Endothelial cell of umbilical vein (primary cell): ENCODE measurements at regions not wholly inside any gene's neighbourhood (a gene's known extent, or its start where the extent isn't known, plus 50 kb on each side); places are given as distances from the start of the nearest gene placed in this dataset.

Experiments
- EZH2 ChIP-seq: IDR thresholded peaks from 2 replicates; pipeline ENCODE4 v1.6.1; 2012; ENCODE audit warnings: borderline replicate concordance, low read depth, mild to moderate bottlenecking, moderate library complexity, low read length, inconsistent platforms; ENCODE audit not compliant: severe bottlenecking
- GATA2 ChIP-seq: IDR thresholded peaks from 2 replicates; pipeline ENCODE4 v1.7.0; 2011; ENCODE audit warnings: low read depth, mild to moderate bottlenecking, moderate library complexity, mixed read lengths, low read length; ENCODE audit not compliant: insufficient read length, insufficient read depth
- JUN ChIP-seq: IDR thresholded peaks from 2 replicates; pipeline ENCODE4 v1.6.1; 2011; ENCODE audit warnings: borderline replicate concordance, low read depth; ENCODE audit not compliant: insufficient read length, insufficient read depth
- MYC ChIP-seq: IDR thresholded peaks from one replicate; pipeline ENCODE4 v1.6.1; 2011; ENCODE audit warnings: mild to moderate bottlenecking, low read depth, low read length
- POLR2A ChIP-seq: IDR thresholded peaks from 2 replicates; pipeline ENCODE4 v1.6.1; 2012; ENCODE audit warnings: low read depth, mild to moderate bottlenecking, control low read depth, low read length
- POLR2AphosphoS5 ChIP-seq: IDR thresholded peaks from 2 replicates; pipeline ENCODE4 v1.6.1; 2012; ENCODE audit warnings: low read depth, mild to moderate bottlenecking, control low read depth, low read length, moderate library complexity; ENCODE audit not compliant: insufficient read depth
- TF ChIP-seq, protein P1 (sequence below), 2 donors: IDR thresholded peaks; 1 replicate in 1 of 2; 2 replicates in 1 of 2; pipeline ENCODE4 v1.5.1; 2011; ENCODE audit warnings: low read length in 2 of 2, mild to moderate bottlenecking in 2 of 2, moderate library complexity in 2 of 2, control low read depth in 1 of 2, inconsistent platforms in 1 of 2, low read depth in 1 of 2; ENCODE audit not compliant: insufficient read depth in 1 of 2; ENCODE audit errors: extremely low read depth in 1 of 2

DNA sequence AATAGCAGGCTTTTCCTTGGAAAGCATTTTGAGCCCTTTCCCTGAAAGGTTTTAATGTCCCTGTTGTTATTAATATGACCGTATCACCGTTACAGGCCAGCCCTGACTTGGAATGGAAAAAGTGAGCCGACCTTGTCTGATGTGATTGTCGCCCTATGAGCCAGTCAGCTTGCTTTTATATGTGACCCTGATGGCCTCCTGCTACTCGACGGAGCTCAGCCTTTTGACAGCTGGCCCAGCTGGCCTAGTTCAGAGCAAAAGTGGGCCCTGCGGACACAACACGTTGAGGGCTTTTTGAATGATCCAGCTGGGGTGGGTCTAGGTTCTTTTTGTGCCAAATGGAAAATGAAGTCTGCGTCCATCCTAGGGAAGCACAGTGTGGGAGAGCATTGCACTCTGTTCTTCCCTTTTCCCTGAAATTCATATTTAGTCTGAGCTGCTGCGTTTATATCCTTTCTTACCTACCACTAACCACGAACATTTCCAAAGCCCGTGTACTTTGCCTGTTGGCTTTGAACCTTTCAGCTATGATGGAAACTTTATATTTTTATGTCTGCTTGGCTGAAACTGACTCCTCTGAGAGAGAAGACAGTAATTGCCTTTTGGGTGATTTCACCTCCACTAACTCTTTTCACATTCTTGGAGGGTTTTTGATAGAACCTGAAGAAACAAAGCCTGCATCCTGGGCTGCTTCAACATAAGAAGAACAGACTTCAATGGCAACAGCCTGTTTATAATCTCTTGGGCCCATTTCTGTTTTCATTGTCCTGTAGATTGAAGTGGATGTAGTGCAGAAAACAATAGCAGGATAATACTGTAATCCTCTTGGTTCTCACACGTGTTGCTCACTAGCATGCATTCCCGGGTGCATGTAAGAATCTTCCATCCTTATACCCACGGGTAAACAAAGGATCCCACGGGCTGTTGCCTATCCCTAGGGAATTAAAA is 121.8 kb upstream of the HDGFL1 start:
- TF ChIP-seq, protein P1, sequence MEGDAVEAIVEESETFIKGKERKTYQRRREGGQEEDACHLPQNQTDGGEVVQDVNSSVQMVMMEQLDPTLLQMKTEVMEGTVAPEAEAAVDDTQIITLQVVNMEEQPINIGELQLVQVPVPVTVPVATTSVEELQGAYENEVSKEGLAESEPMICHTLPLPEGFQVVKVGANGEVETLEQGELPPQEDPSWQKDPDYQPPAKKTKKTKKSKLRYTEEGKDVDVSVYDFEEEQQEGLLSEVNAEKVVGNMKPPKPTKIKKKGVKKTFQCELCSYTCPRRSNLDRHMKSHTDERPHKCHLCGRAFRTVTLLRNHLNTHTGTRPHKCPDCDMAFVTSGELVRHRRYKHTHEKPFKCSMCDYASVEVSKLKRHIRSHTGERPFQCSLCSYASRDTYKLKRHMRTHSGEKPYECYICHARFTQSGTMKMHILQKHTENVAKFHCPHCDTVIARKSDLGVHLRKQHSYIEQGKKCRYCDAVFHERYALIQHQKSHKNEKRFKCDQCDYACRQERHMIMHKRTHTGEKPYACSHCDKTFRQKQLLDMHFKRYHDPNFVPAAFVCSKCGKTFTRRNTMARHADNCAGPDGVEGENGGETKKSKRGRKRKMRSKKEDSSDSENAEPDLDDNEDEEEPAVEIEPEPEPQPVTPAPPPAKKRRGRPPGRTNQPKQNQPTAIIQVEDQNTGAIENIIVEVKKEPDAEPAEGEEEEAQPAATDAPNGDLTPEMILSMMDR (IDR thresholded peaks at IDR 0.05; ENCODE audit: extremely low read depth in 1 of 2, insufficient read depth in 1 of 2, low read depth in 1 of 2, low read length in 2 of 2): no peak
- no peak for TF ChIP-seq POLR2A
- no peak for TF ChIP-seq GATA2
- TF ChIP-seq EZH2: no peak
- no peak for TF ChIP-seq POLR2AphosphoS5
- no peak for TF ChIP-seq MYC
- TF ChIP-seq JUN: no peak
